Keratinocyte (primary cell): ENCODE measurements at regions not wholly inside any gene's neighbourhood (a gene's known extent, or its start where the extent isn't known, plus 50 kb on each side); places are given as distances from the start of the nearest gene placed in this dataset.

ENCODE experiments used
- DNase-seq: peaks from one replicate; pipeline ENCODE4 v3.0.0-alpha.2; 2011; ENCODE audit warnings: low read depth, missing footprints, low spot score
- FAIRE-seq: peaks from 2 replicates; lab custom pipeline; 2011; peaks lifted over from hg19 to GRCh38; lab: Jason Lieb, UNC
- H2AFZ ChIP-seq: 2 replicates; pipeline ENCODE4 v1.6.0; 2012; ENCODE audit warnings: low read length, control low read depth, inconsistent platforms; ENCODE audit not compliant: control insufficient read depth
- H3K27ac ChIP-seq: 2 replicates; pipeline ENCODE4 v1.5.1; 2011; ENCODE audit warnings: low read length; ENCODE audit not compliant: control insufficient read depth, insufficient read depth
- H3K27me3 ChIP-seq: 3 replicates; pipeline ENCODE4 v1.6.0; 2011; ENCODE audit warnings: low read length; ENCODE audit not compliant: control insufficient read depth, insufficient read depth; ENCODE audit errors: extremely low read depth
- H3K36me3 ChIP-seq, 2 experiments: 2 replicates in 1 of 2; 3 replicates in 1 of 2; pipeline ENCODE4 v1.5.1; 2011; ENCODE audit warnings: low read length in 2 of 2, mild to moderate bottlenecking in 1 of 2; ENCODE audit not compliant: control insufficient read depth in 2 of 2, insufficient read depth in 2 of 2; ENCODE audit errors: extremely low read depth in 1 of 2
- H3K4me1 ChIP-seq: 3 replicates; pipeline ENCODE4 v1.5.1; 2011; ENCODE audit warnings: low read length; ENCODE audit not compliant: control insufficient read depth, insufficient read depth; ENCODE audit errors: extremely low read depth
- H3K4me2 ChIP-seq: 3 replicates; pipeline ENCODE4 v1.6.0; 2011; ENCODE audit warnings: low read depth, low read length; ENCODE audit not compliant: control insufficient read depth, insufficient read depth; ENCODE audit errors: extremely low read depth
- H3K4me3 ChIP-seq, 3 experiments: fragments of 200-600 bp in 1 of 3; sonication (generic) in 1 of 3; 2 replicates in 2 of 3; 3 replicates in 1 of 3; pipeline ENCODE4 v1.5.1; 2011 to 2016; ENCODE audit warnings: low read length in 3 of 3, mild to moderate bottlenecking in 3 of 3, control low read depth in 2 of 3, inconsistent platforms in 1 of 3, low read depth in 1 of 3, mixed read lengths in 1 of 3, mixed run types in 1 of 3, moderate library complexity in 1 of 3; ENCODE audit not compliant: control insufficient read depth in 2 of 3, insufficient read depth in 2 of 3; ENCODE audit errors: extremely low read depth in 1 of 3
- H3K79me2 ChIP-seq: 2 replicates; pipeline ENCODE4 v1.6.0; 2012; ENCODE audit warnings: low read length; ENCODE audit not compliant: control insufficient read depth, insufficient read depth
- H3K9ac ChIP-seq: 3 replicates; pipeline ENCODE4 v1.6.0; 2011; ENCODE audit warnings: low read length; ENCODE audit not compliant: control insufficient read depth, insufficient read depth; ENCODE audit errors: extremely low read depth
- H3K9me1 ChIP-seq: 3 replicates; pipeline ENCODE4 v1.6.0; 2011; ENCODE audit warnings: low read length; ENCODE audit not compliant: control insufficient read depth, insufficient read depth; ENCODE audit errors: extremely low read depth
- H3K9me3 ChIP-seq: 2 replicates; pipeline ENCODE4 v1.5.1; 2012; ENCODE audit warnings: low read depth, low read length; ENCODE audit not compliant: control insufficient read depth
- H4K20me1 ChIP-seq: 3 replicates; pipeline ENCODE4 v1.6.0; 2011; ENCODE audit warnings: low read length; ENCODE audit not compliant: control insufficient read depth, insufficient read depth; ENCODE audit errors: extremely low read depth
- CTCF ChIP-seq, 3 experiments: IDR thresholded peaks in 1 of 3; conservative IDR thresholded peaks in 1 of 3; optimal IDR thresholded peaks in 1 of 3; 2 replicates in 2 of 3; 3 replicates in 1 of 3; pipeline versions ENCODE3 to v1.5.1; 2011; ENCODE audit warnings: low read length in 3 of 3, mild to moderate bottlenecking in 3 of 3, moderate library complexity in 2 of 3, control low read depth in 1 of 3, inconsistent platforms in 1 of 3; ENCODE audit not compliant: insufficient read depth in 2 of 3; ENCODE audit errors: extremely low read depth in 1 of 3
- EZH2 ChIP-seq: IDR thresholded peaks from one replicate; pipeline ENCODE4 v1.6.1; 2012; ENCODE audit warnings: inconsistent platforms, mild to moderate bottlenecking, low read length, moderate library complexity
- dilution Hi-C: fragments of 300-500 bp; cut with MboI; formaldehyde crosslinking; loops from one replicate; pipeline ENCODE4 v1.7.0; 2020; ENCODE audit warnings: low sequenced_read_pairs; ENCODE audit not compliant: extremely low pct_ligation_motif_present

GRCh38 chr14:84806622-84807021 lies 723.3 kb upstream of the FLRT2 start:
- H3K9me3 ChIP-seq: no peaks in the 10 kb centered on the region
- H3K9ac ChIP-seq: no peak overlapping the region
- H3K79me2 ChIP-seq: no peaks in the 10 kb centered on the region
- TF ChIP-seq EZH2: no peak
- TF ChIP-seq CTCF (optimal IDR thresholded peaks at IDR 0.05 in 1 of 3, IDR thresholded peaks at IDR 0.05 in 1 of 3, conservative IDR thresholded peaks at IDR 0.05 in 1 of 3; ENCODE audit: extremely low read depth in 1 of 3, insufficient read depth in 2 of 3, low read length in 3 of 3): no peak
- dilution Hi-C loops: no loop called here
- H3K9me1 ChIP-seq: no peaks in the 10 kb centered on the region
- no peak overlapping the region for H2AFZ ChIP-seq
- no peaks in the 10 kb centered on the region for H3K36me3 ChIP-seq
- H3K4me1 ChIP-seq: peaks cover 13% of the 10 kb centered on the region
- H3K4me3 ChIP-seq: no peak overlapping the region
- FAIRE-seq: peak; percentile 49
- H4K20me1 ChIP-seq: no peaks in the 10 kb centered on the region
- peak overlapping the region; percentile 42 for H3K27ac ChIP-seq
- H3K27me3 ChIP-seq: no peaks in the 10 kb centered on the region
- DNase-seq: peak; percentile 30
- H3K4me2 ChIP-seq: peak overlapping the region; percentile 1

- Histone ChIP-seq H3K4me2 (no peak overlapping the region), H3K27me3 (no peaks in the 10 kb centered on the region), H3K9me3 (no peaks in the 10 kb centered on the region), H2AFZ (no peak overlapping the region), H3K9ac (no peak overlapping the region), H3K9me1 (no peaks in the 10 kb centered on the region), H3K27ac (no peak overlapping the region), H3K4me3 (no peak overlapping the region), H4K20me1 (no peaks in the 10 kb centered on the region), H3K36me3 (no peaks in the 10 kb centered on the region), H3K4me1 (peaks cover 13% of the 10 kb centered on the region), H3K79me2 (no peaks in the 10 kb centered on the region)
- no peak for FAIRE-seq
- DNase-seq: no peak
- TF ChIP-seq CTCF (optimal IDR thresholded peaks at IDR 0.05 in 1 of 3, IDR thresholded peaks at IDR 0.05 in 1 of 3, conservative IDR thresholded peaks at IDR 0.05 in 1 of 3; ENCODE audit: extremely low read depth in 1 of 3, insufficient read depth in 2 of 3, low read length in 3 of 3): no peak
- TF ChIP-seq EZH2: no peak
- dilution Hi-C loops: no loop called here
These were observed 722.3 kb upstream of the FLRT2 start for GRCh38 chr14:84807673-84808072.
